ENCODE measurements at regions not wholly inside any gene's neighbourhood (a gene's known extent, or its start where the extent isn't known, plus 50 kb on each side); places are given as distances from the start of the nearest gene placed in this dataset.

- no peak for FAIRE-seq
- DNase-seq (ENCODE audit: insufficient read length, low spot score): no peak
Observed at GRCh38 chr6:21375151-21376116, 218.1 kb upstream of the SOX4 start.

DNA sequence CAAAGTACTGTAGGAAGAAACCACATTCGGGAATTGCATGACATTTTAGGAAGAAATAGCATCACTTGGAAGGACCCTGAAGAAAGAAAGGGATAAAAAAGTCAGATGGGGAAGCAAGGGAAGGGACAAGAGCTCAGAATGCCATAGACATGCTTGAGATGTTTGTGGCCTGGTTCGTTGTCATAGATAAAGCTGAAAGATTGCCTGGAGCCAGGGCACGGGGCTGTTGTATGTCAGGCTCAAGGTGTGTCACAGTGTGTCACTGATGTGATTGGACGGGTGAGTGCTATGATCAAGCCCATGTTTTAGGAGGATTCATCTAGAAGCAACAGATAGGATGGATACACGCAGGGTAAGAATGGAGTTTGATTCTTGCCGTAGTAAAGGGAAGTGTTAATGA is 216.2 kb upstream of the SOX4 start:
- DNase-seq (ENCODE audit: insufficient read length, low spot score) (no peak), FAIRE-seq (no peak)

GRCh38 chr6:21381331-21381963 is 212.1 kb upstream of the SOX4 start:
- DNase-seq (ENCODE audit: insufficient read length, low spot score) (no peak), FAIRE-seq (no peak)

GRCh38 chr6:21382821-21383449 is 210.6 kb upstream of the SOX4 start:
- DNase-seq (ENCODE audit: insufficient read length, low spot score): no peak
- FAIRE-seq: no peak

DNA sequence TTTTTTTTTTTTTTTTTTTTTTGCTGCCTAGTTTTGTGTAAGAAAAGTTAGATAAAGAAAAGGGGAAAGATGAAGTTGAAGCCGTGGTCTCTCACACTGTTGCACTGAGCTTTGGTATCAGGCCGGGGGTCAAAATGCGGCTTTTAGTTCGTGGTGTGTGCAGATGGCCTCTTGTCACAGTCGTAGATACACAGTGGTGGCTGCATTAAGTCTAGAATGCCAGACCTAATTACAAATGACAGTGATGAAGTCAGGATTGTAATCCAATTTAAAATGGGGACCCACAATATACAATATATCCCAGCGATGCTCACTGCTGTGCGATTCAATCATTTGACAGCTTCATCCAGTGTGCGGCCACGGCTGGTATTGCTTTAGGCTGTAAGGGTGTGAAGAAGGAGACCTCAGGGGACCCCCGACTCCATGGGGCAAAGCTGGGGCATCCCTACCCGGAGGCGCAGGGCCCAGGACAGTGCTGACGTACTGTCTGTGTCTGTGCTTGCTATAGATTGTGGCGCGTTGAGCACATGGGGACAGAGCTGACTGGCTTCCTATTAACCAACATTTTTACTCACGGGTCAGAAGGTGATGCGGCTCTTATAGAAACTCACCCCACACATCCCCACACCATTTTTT is 210.0 kb upstream of the SOX4 start:
- FAIRE-seq (no peak), DNase-seq (ENCODE audit: insufficient read length, low spot score) (no peak)

DNA sequence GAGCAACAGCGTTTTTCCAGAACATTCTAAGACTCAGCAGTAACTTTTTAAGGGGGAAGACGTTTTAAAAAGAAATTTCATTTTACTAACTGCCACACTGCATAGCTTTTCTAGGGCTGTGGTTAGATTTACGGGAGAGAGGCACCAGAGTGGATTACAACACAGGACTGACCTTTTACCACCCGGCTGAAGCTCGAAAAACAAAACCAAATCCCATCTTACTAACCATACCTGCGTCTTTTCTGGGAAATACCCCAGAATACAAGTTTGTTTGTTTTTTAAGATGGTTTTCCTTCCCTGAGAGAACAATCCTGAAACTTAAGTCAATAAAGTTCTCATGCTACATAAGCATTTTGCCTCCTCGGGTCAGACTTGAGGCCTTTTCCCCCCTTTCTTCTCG is 209.3 kb upstream of the SOX4 start:
- FAIRE-seq: no peak
- peak; percentile 25 for DNase-seq (ENCODE audit: insufficient read length, low spot score)

DNA sequence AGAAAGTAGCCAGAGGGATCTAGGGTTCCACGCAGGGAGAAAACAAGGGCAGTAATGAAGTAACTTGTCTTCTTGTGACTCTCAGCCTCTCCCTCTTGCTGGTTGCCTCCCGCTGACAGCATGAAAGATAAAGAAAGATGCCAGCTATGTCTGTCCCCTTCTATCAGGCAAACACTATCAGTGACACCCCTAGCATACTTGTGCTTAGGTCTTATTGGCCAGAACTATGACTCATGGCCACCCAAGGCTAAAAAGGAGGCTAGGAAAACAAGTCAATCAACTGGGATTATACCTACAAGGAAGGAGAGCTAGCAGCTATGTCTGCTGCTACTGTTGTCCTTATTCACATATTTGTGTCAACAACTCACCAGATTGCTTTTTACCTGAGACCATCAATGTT is 206.8 kb upstream of the SOX4 start:
- DNase-seq (ENCODE audit: insufficient read length, low spot score): peak; percentile 25
- FAIRE-seq: no peak

DNA sequence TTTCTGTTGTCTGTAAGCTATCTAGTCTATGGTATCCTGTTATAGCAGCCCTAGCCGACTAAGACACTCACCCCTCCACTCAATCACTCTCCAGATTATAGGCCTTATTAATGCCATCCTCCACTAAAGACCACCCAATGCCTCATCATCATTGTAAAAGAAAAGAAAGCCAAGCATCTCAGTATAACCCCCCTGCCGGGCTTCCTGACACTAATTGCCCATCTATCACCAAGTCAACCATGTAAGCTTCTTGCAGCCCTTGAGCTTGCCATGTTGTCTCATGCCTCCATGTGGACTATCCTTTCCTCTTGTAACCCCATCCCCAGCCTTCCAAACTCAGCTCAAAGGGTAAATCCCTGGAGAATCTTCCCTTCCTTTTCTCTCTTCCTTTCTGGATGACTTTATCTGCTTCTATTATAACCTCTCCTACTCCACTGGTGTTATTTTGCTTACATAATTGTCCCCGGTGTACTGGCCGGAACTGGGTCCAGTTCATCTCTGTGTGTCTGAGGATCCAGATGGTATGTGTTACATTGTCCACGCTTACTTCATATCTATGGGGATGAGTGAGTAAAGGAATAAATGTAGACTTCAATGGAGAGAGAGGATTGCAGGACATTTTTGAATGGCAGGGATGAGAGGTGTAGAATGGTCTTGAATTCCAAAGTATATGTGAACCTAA is 202.9 kb upstream of the SOX4 start:
- FAIRE-seq: no peak
- no peak for DNase-seq (ENCODE audit: insufficient read length, low spot score)

DNA sequence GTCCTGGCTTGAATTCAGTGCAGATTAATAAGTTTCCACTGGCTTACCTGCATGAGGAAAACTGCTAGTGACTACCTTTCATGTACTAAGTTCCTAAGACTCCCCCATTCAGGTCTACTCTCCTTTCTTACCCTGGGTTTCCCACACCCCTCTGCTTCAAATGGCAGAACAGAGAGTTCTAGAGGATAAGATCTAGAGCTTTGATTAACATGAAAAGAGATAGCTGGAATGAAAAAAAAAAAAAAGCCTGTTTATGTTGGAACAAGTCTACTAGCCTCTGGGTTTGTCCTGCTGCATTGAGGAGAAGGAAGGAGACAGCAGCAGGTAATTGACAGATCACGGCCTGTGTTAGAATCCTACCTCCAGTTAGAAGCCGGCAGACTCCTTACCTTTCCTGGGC is 201.4 kb upstream of the SOX4 start:
- FAIRE-seq (no peak), DNase-seq (ENCODE audit: insufficient read length, low spot score) (no peak)

GRCh38 chr6:21393441-21394165 is 199.9 kb upstream of the SOX4 start:
- no peak for FAIRE-seq
- DNase-seq (ENCODE audit: insufficient read length, low spot score): no peak

DNA sequence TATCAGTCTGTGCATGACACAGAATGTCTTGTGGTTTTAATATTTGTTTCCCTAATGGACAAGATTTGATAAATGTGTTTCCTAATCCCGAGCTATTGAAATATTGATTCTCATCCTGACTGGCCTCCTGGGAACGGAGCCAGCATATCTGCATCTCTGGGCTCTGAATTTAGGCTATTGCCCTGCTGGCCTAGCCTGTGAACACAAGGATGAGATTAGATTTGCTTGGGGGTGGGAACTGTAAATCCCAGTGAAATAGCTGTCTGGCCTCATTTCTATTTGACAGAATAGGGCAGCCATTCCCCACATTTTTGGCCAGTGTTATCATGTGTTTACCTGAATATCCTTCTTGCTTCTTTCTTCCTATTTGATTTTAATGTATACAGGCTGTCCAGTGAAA is 198.4 kb upstream of the SOX4 start:
- FAIRE-seq (no peak), DNase-seq (ENCODE audit: insufficient read length, low spot score) (no peak)

GRCh38 chr6:21396313-21396712 is 197.2 kb upstream of the SOX4 start:
- FAIRE-seq: no peak
- DNase-seq (ENCODE audit: insufficient read length, low spot score): no peak

GRCh38 chr6:21398741-21399325 is 194.7 kb upstream of the SOX4 start:
- DNase-seq (ENCODE audit: insufficient read length, low spot score): no peak
- no peak for FAIRE-seq

DNA sequence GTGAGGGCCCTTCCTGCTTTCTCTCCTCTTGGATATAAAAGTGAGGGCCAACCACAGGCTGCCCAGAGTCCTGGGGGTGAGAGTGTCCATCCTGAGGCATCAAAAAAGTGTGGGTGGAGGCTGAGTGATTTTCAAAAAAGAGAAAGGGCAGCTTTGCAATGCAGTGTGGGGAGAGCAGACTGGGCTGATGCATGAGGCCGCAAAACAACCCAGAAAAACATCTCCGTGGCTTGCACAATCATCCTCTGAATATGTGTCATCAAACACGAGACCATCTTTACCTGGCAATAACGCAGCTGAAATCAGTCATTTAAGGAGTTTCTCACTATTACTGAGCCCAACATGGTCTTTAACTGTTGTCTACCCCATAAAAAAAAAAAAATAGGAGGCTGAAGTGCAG is 191.2 kb upstream of the SOX4 start:
- no peak for FAIRE-seq

DNA sequence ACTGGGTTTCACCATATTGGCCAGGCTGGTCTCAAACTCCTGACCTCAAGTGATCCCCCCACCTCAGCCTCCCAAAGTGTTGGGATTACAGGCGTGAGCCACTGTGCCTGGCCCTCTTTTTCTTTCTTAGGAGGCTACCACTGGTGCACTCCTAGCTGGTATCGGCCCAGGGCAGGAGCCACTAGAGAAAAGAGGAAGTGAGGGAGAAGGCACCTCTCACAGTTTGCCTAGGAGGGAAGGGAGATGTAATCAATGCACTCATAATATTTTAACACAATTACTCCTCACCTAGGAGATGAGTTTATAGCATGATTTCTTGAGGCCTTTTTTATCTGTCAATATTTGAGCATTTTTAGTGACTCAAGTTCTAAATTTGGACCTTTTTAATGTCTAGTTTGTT is 189.0 kb upstream of the SOX4 start:
- FAIRE-seq (no peak), DNase-seq (ENCODE audit: insufficient read length, low spot score) (no peak)

More for the DNA sequence above, 191.2 kb upstream of the SOX4 start:
- no peak for DNase-seq (ENCODE audit: insufficient read length, low spot score)

GRCh38 chr6:21406316-21406715 is 187.2 kb upstream of the SOX4 start:
- no peak for DNase-seq (ENCODE audit: insufficient read length, low spot score)
- no peak for FAIRE-seq

- FAIRE-seq (no peak), DNase-seq (ENCODE audit: insufficient read length, low spot score) (no peak)
Observed at GRCh38 chr6:21409231-21409630, 184.3 kb upstream of the SOX4 start.

DNA sequence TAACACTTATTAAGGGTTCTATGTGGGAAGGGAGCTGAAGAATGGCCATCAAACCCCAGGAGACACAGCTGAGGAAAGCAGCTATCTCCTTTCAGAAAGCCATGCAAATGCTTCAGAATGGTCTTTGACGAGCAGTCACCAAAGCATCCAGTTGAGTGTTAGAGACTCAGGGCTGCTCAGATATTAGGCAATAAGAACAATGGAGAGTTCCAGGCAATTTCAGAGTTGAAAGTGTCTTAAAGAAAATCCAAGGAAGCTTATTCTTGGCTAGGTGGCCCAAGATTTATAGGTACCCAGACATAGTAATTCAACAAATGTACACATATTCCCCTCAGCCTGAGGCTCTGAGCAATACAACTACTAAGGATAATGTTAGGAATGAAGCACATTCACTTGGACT is 180.1 kb upstream of the SOX4 start:
- DNase-seq (ENCODE audit: insufficient read length, low spot score) (no peak), FAIRE-seq (no peak)

DNA sequence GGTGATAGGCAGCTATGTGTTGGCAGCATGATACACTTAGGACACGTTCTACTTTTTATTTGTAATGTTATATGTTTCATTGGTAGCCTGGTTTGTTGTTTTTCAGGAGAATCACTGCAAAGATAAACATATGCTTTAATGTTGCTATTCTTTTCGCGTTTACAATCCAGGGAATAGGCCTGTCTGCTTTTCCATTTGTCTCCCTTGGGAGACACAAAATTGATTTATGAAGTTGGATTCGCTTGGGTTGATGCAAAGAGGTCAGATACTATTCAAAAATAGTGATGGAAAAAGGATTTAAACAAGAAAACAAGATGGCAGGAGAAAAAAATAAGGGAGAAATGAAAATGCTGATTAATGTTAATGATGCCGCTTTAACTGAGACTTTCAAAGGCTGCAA is 179.5 kb upstream of the SOX4 start:
- DNase-seq (ENCODE audit: insufficient read length, low spot score): no peak
- no peak for FAIRE-seq
